HG02981 (cell line): ENCODE measurements at regions not wholly inside any gene's neighbourhood (a gene's known extent, or its start where the extent isn't known, plus 50 kb on each side); places are given as distances from the start of the nearest gene placed in this dataset.
A peak's percentile ranks its signal among the peaks of the same experiment; 100 is the strongest.
"Not testable (repeated sequence)": the region's sequence is repeated elsewhere in the genome, so short reads cannot be mapped to it uniquely, and the experiment has no call there.

Experiments
- ATAC-seq: cut with Tn5 transposase; IDR thresholded peaks from one replicate; pipeline ENCODE4 v1.9.1; 2021; ENCODE audit warnings: mild to moderate bottlenecking, moderate library complexity; ENCODE audit not compliant: unreplicated experiment

DNA sequence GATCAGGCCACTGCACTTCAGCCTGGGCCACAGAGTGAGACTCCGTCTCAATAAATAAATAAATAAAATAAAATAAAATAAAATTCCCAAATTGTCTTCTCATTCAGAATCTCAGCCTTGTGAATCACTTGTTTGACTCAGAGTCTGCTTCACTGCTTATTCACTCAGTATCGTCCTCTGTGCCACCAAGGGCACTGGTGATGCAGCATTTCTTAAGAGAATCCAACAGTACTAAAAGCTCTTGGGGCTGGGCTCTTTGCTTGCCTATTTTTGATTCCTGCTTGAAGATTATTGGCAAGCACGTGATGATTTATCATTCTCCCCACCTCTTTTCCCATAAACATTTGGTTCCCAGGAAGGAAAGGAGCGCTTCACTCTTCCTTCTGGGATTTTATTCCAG is 54.8 kb upstream of the HMGB1 start:
- ATAC-seq, result no peak

DNA sequence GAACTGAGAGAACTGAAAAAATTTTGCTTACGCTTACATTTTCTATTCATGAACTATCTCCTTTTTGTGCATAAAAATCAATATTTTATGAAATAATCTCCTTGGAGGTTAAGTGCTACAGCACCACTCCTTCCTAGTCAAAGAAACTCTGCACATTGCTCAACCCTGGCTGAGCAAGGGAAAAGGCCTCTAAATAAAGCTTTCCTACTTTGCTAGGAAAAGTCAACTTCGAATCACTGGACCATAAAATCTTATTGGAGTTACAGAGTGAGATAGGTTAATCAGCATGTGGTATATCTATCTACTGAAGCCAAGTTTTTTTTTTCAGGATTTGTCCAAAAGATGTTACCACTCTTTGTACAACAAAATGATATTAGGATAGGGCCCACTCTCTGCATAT is 57.5 kb upstream of the HMGB1 start:
- ATAC-seq, result no peak

DNA sequence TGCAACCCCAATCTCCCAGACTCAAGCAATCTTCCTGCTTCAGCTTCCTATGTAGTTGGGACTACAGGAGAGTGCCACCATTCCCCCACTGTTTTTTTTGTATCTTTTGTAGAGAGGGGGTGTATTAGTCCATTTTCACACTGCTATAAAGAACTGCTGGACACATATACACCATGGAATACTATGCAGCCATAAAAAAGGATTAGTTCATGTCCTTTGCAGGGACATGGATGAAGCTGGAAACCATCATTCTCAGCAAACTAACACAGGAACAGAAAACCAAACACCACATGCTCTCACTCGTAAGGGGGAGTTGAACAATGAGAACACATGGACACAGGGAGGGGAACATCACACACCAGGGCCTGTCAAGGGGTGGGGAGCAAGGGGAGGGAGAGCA is 58.1 kb upstream of the HMGB1 start:
- not testable (repeated sequence) for ATAC-seq

DNA sequence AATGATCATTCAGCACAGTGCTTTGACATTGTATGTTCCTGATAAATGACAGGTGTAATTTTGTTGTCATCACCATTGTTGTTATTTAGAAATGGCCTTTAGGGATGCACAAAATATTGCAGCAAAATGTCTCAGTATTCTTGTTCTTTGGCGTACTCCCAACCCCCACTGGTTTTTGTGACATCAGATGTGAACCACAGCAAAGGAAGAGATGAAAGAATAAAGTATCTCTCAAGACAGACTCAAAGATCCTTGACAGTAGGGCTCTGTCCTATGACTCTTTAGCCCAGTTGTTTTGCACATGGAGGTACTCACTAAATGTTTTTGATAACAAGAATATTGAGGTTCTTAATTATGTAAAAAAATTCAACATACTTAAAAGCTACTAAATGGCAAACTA is 59.5 kb upstream of the HMGB1 start:
- not testable (repeated sequence) for ATAC-seq

DNA sequence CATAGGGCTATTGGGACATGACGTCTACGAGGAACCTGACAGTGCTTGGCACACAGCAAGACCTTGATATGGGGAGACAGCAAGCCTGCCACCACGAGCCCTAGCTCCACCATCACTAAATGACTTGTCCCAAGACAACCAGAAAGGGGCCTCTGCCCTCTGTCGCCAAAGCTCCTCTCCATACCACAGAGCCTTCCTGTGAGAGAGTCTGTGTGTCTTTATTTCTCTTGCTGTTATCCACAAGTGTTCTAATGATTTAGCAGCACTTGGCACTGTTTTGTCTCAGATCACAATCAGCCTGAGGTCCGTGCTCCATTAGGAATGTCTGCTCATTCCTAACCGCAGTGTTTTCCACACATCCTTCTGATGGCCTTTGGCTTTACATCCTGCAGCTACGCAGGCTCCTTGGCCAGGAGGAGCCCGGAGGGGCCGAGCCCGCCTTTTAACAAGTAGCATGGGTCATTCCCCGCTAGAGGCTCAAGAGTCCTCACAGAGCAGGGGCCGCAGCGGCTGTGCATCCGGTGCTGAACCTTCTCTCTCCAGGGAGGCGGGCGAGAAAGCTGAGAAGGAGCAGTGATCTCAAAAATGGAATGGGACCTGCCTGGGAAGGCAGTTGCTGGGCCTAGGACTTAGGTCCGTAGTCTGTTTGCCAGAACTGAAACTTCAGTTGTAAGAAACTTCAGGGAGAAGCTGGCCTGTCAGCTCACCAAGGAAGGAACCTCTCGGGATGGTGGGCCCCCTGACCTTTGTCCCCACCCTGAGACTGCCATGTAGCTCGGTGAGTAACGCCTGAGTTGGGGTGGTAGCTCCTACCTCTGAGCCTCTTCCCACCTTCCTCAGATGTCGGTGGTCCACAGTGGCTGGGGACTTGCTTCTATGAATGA is 61.1 kb upstream of the HMGB1 start:
- no peak for ATAC-seq

DNA sequence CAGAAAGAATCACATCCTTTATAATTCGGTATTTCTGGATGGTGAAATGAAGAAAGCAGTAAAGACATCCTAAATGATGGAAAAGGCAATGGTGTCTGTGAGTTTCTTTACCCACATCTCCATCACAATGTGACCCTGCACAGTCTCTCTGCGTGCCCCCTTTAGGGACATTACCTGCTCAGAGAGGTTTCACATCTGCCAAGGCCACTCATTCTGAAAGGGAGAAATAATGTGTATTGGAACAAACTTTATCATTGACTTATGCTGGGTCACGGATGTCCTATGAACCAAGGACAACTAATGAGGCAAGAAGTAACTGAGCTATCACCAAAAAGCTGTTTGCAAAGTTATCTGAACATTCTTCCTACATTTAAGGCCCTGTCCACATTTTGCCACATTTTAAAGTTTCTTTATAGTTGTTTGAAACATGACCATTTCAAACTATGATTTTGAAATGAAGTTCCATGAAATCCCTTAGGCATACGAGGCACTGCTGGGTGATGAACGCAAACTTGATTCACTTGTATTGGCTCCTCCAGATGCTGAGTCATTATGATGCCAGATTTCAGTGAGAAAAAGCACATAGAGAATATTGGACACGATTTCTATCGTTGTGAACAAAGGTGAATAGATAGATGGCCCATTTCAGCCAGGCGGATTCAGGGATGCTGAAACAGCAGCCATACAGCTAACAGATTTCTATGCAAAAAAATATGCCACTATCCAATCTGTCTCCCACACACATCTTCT is 63.5 kb upstream of the HMGB1 start:
- peak; percentile 70 for ATAC-seq

DNA sequence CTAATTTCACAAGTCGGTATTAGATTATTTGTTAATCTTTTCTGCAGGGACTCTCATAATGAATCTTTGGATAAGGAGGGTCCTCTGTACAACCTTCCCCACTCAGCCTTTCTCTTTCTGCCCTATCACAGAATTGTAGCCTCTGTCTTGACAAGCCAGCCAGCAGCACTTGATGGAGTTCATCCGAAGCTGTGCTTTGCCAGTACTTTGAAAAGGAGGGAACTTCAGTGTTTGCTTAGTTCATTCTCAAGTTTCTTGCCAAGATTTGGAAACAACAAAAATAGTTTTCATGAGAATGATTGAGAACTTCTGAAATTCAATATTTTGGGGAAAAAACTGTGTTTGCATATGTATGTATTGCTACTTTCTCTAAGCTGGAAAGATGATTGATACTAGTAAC is 69.3 kb upstream of the HMGB1 start:
- no peak for ATAC-seq

DNA sequence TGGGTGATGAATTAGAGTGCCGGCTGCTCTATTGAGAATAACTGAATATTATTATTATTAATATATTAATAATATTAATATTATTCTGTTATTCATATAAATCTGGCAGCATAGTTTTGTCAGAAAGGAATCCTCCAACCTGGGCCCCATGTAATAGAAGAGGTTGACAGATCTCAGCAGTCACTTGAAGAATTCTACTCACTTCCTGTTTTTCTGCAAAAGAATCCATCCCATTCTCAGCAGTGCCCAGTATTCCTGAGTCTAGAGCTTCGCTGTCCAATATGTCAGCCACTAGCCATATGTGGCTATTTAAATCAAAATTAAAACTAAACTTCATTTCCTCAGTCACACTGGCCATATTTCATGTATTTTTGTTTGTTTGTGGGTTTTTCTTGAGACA is 72.4 kb upstream of the USPL1 start:
- no peak for ATAC-seq

DNA sequence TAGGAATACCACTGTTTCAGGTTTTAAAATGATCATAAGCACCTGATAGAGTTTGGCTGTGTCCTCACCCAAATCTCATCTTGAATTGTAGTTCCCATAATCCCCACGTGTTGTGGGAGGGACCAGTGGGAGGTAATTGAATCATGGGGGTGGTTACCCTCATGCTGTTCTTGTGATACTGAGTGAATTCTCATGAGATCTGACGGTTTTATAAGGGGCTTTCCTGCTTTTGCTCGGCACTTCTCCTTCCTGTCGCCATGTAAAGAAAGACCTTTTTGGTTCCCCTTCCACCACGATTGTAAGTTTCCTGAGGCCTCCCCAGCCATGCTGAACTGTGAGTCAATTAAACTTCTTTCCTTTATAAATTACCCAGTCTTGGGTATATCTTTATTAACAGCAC is 69.7 kb upstream of the USPL1 start:
- not testable (repeated sequence) for ATAC-seq

DNA sequence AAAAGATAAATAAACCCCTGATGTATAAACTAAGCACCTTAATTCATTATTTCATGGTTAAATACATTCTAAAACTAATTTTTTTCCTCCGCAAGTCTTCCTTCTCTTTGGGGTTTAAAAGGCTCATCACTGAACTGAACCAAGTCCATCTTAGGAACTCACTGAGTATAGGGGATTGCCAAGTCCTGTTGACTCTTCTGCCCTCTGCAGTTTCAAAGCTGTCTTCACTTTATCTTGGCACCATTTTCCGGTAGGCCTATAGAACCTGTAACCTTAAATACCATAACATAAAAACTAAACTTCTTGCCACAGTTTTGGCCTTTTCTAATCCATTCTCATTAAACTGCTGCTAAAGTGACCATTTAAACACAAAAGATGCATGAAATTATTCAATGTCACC is 66.5 kb upstream of the USPL1 start:
- ATAC-seq, result no peak

DNA sequence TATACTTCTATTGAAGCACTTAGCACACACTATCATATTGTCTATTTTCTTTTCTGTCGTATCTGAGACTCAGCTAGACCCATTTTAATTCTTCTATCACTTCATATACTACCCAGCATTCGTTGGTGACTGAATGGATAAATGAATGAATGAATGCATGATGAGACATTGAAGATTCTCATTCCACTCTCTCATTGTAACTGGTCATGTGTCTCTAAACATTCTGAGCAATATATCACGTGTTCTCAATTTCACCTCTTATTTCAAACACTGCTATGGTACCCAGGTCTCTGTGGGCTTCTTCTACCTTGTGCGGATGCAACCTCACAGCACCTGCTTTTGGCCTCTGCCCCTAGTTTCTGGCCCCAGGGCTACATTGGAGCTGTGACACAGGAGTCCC is 65.2 kb upstream of the USPL1 start:
- ATAC-seq, result no peak

DNA sequence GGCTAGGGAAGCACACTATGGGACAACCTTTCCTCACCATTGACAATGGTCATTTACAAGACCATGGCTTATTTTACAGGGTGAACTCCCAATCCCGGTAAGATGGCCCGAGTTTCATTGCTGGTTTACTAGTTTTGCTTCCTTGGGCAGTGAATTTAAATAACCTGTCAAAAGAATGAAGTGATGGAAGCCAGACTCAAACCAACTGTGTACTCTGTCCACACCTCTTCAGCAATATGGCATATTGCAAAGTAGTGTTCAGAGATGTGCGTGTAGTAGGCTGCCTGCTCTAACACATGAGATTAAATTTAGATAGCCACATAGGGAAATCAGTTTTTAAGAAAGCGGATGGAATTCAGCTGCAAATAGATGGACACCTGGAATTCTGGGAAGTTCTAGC is 58.4 kb upstream of the USPL1 start:
- no peak for ATAC-seq

DNA sequence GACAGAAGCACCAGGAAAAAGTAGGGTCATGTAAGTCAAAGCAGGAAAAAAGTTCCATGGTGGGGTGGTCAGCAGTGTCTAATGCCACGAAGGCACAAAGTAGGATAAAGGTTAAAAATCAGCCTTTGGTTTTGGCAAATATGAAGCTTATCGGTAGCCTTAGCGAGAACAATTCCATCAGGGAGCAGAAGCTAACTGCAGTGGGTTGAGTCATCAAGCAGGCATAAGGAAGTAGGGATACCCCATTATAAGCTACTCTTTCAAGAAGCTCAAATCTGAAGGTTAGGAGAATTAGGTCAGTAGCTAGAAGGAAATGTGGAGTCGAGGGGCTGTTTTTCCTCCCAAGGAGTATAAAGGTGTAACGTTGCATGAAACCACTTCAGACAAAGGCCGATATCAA is 57.5 kb upstream of the USPL1 start:
- no peak for ATAC-seq

DNA sequence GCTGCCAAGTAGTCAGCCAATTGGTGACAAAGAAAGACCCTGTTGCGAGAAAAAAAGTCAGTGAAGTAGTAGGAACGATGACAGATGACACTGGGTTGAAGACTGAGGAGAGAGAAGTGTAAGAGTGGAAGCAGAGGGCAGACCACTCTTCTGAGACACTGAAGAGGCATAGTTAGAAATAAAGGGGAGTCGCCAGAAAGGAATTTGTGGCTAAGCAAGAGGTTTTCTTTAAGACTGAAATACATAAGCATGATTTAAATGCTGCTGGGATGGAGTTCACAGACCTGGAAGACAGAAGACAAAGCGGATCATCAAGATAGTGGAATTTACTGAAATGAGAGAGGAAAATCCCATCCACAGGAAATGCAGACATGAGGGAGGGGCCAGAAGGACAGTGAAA is 56.2 kb upstream of the USPL1 start:
- no peak for ATAC-seq

DNA sequence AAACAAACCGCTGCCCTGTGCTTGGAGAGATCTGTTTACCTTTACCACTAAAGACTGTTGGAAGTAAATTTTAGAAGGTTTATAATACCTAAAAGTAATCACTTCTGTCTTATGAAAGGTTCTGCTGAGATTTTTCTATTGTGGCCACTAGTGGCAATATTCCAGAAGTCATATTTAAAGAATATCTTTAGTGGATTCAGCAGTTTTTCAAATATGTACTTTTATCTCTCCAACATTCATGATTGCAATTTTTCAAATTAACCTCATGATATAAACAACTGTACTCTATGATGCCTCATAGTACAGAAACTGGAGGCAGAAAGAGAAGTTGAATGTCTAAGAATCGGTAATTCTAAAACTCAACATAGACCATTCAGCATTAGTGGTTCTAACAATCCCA is 53.2 kb upstream of the USPL1 start:
- no peak for ATAC-seq

DNA sequence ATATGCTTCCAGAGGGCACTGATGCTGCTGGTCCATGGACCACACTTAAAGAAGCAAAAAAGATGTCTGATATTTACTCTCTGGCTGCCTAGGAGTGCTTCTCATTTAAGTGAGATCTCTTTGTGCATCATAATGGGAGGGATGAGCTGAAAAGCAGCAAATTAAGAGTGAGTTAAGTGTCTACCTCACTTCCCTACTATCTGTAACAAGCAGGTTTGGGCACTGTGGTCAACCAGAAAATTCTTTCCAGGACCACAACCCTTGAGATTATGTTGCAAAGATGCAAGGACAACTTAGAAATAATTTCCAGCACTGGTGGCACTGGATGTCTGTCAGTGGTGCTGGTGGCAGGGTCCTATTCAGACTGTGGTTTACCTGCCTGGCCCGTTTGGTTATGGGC is 52.1 kb upstream of the USPL1 start:
- ATAC-seq, result no peak

DNA sequence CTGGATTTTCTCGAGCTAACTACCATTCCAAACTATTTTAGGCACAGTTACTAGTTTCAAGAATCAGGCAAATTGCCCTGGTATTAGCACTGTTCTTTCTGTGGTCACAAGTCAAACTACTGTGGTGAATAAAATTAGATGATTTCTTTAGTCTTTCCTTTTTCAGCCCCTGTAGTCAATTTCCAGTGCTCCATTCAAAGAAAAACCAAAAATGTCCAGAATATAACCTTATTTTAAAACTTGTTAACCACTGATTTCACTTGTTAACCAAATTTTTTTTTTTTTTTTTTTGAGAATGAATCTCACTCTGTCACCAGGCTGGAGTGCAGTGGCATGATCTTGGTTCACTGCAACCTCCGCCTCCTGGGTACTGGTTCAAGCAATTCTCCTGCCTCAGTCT is 50.6 kb upstream of the USPL1 start:
- no peak for ATAC-seq
